ENCODE measurements at regions not wholly inside any gene's neighbourhood (a gene's known extent, or its start where the extent isn't known, plus 50 kb on each side); places are given as distances from the start of the nearest gene placed in this dataset.

- intact Hi-C loops (cut with micrococcal nuclease), result no loop called here
- Histone ChIP-seq H3K9me2 (ENCODE audit: insufficient read depth) (no peaks in the 10 kb centered on the region), H3K27me3 (ENCODE audit: insufficient read depth, low read length) (no peaks in the 10 kb centered on the region), H2AFZ (ENCODE audit: low read depth, low read length, poor library complexity, severe bottlenecking) (no peak overlapping the region), H3K9ac (ENCODE audit: low read length) (no peak overlapping the region), H3K4me1 (ENCODE audit: control insufficient read depth in 1 of 2, insufficient read depth in 2 of 2, low read length in 2 of 2) (no peaks in the 10 kb centered on the region), H3K36me3 (ENCODE audit: control insufficient read depth in 1 of 2, insufficient read depth in 2 of 2, low read length in 2 of 2) (no peaks in the 10 kb centered on the region), H3K4me3 (replicated peaks in 1 of 2; ENCODE audit: low read depth in 1 of 2, low read length in 2 of 2) (no peak overlapping the region), H3K79me2 (ENCODE audit: insufficient read depth, low read length) (no peaks in the 10 kb centered on the region), H3K4me2 (ENCODE audit: low read length) (no peak overlapping the region), H3K27ac (ENCODE audit: low read depth, low read length) (no peak overlapping the region), H3K9me3 (ENCODE audit: control insufficient read depth in 1 of 2, insufficient read depth in 1 of 2, low read depth in 1 of 2, low read length in 2 of 2) (0 out of 4 replicates have a peak, but pooled peaks cover 0 to 3% of the 10 kb centered on the region in 2 experiments), H4K20me1 (ENCODE audit: insufficient read depth) (no peaks in the 10 kb centered on the region)
- ChIA-PET POLR2A (no interaction called here), RAD21 (ENCODE audit: low non-redundant PET in 1 of 2, low total read pairs in 2 of 2, uncharacterized antibody in 2 of 2, unreplicated experiment in 2 of 2) (no interaction called here), CTCF (no interaction called here)
- DNase-seq (ENCODE audit: low read depth, low spot score) (no peak), ATAC-seq (no peak)
- no TSS peak for BruUV-seq (replicated peaks)
- TF ChIP-seq POLR2A (IDR thresholded peaks at IDR 0.05; ENCODE audit: borderline replicate concordance, extremely low read depth, insufficient read depth, insufficient read length), result no peak
- no peak for TF ChIP-seq EGR1 (IDR thresholded peaks at IDR 0.05; ENCODE audit: low read depth)
- no peak for TF ChIP-seq ELF1 (IDR thresholded peaks at IDR 0.05; ENCODE audit: borderline replicate concordance, low read depth)
- no peak for TF ChIP-seq POLR2AphosphoS5 (IDR thresholded peaks at IDR 0.05; ENCODE audit: low read depth, low read length)
- TF ChIP-seq ZNF274 (IDR thresholded peaks at IDR 0.05; ENCODE audit: low read depth, low read length), result no peak
- no peak for TF ChIP-seq YY1 (IDR thresholded peaks at IDR 0.05; ENCODE audit: extremely low read depth, insufficient replicate concordance, low read depth, low read length)
- TF ChIP-seq, protein P1, sequence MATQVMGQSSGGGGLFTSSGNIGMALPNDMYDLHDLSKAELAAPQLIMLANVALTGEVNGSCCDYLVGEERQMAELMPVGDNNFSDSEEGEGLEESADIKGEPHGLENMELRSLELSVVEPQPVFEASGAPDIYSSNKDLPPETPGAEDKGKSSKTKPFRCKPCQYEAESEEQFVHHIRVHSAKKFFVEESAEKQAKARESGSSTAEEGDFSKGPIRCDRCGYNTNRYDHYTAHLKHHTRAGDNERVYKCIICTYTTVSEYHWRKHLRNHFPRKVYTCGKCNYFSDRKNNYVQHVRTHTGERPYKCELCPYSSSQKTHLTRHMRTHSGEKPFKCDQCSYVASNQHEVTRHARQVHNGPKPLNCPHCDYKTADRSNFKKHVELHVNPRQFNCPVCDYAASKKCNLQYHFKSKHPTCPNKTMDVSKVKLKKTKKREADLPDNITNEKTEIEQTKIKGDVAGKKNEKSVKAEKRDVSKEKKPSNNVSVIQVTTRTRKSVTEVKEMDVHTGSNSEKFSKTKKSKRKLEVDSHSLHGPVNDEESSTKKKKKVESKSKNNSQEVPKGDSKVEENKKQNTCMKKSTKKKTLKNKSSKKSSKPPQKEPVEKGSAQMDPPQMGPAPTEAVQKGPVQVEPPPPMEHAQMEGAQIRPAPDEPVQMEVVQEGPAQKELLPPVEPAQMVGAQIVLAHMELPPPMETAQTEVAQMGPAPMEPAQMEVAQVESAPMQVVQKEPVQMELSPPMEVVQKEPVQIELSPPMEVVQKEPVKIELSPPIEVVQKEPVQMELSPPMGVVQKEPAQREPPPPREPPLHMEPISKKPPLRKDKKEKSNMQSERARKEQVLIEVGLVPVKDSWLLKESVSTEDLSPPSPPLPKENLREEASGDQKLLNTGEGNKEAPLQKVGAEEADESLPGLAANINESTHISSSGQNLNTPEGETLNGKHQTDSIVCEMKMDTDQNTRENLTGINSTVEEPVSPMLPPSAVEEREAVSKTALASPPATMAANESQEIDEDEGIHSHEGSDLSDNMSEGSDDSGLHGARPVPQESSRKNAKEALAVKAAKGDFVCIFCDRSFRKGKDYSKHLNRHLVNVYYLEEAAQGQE (IDR thresholded peaks at IDR 0.05; ENCODE audit: low read depth), result no peak
- no peak for TF ChIP-seq CEBPB (IDR thresholded peaks at IDR 0.05; ENCODE audit: low read depth)
- no peak for TF ChIP-seq ATF3 (IDR thresholded peaks at IDR 0.05)
- no peak for TF ChIP-seq EZH2 (IDR thresholded peaks at IDR 0.05)
- TF ChIP-seq ZBTB33 (IDR thresholded peaks at IDR 0.05; ENCODE audit: extremely low read depth, insufficient replicate concordance, low read length), result no peak
- no peak for TF ChIP-seq SIN3A (IDR thresholded peaks at IDR 0.05; ENCODE audit: low read depth)
- no peak for TF ChIP-seq CBX3 (IDR thresholded peaks at IDR 0.05; ENCODE audit: low read depth)
- TF ChIP-seq FOSL1 (IDR thresholded peaks at IDR 0.05; ENCODE audit: low read depth), result no peak
- TF ChIP-seq MAX (IDR thresholded peaks at IDR 0.05), result no peak
- TF ChIP-seq SP1 (IDR thresholded peaks at IDR 0.05; ENCODE audit: low read depth), result no peak
- no peak for TF ChIP-seq EZH2phosphoT487 (IDR thresholded peaks at IDR 0.05; ENCODE audit: borderline replicate concordance)
Measured at GRCh38 chr6:115241373-115241772, 819.3 kb downstream of the FRK start.
